Endothelial cell of umbilical vein (primary cell): ENCODE measurements at regions not wholly inside any gene's neighbourhood (a gene's known extent, or its start where the extent isn't known, plus 50 kb on each side); places are given as distances from the start of the nearest gene placed in this dataset.

ENCODE experiments used
- BruUV-seq: library from RNA; stranded (reverse); fragments of 400-500 nt; replicated peaks from 2 replicates; lab custom pipeline; 2021; lab: Mats Ljungman, UMichigan
- CTCF ChIA-PET: fragments of 300-600, 350-600 bp; sonication (Branson Sonifier 250); formaldehyde crosslinking; loops from one replicate; lab custom pipeline; 2021; ENCODE audit warnings: antibody characterized with exemption, inconsistent platforms; lab: Charles Lee
- POLR2A ChIA-PET: fragments of 300-600, 350-600 bp; sonication (Branson Sonifier 250); formaldehyde crosslinking; loops from one replicate; lab custom pipeline; 2021; ENCODE audit warnings: antibody characterized with exemption, inconsistent platforms; lab: Charles Lee
- DNase-seq: peaks from one replicate; pipeline ENCODE4 v3.0.0-alpha.2; 2011; ENCODE audit warnings: low read depth, low spot score
- FAIRE-seq: peaks from 2 replicates; lab custom pipeline; 2011; peaks lifted over from hg19 to GRCh38; lab: Jason Lieb, UNC
- H2AFZ ChIP-seq: 2 replicates; pipeline ENCODE4 v1.6.0; 2012; ENCODE audit warnings: low read depth, low read length, control low read depth, inconsistent platforms
- H3K27ac ChIP-seq: 2 replicates; pipeline ENCODE4 v1.5.1; 2011; ENCODE audit warnings: low read depth, mild to moderate bottlenecking, control low read depth, low read length, moderate library complexity; ENCODE audit not compliant: insufficient read depth
- H3K27me3 ChIP-seq, 2 experiments: 2 replicates each; pipeline versions ENCODE4 v1.6.0 to v1.6.1; 2011; ENCODE audit warnings: low read length in 2 of 2, mixed read lengths in 1 of 2; ENCODE audit not compliant: control insufficient read depth in 2 of 2, insufficient read depth in 2 of 2
- H3K36me3 ChIP-seq, 2 experiments: 2 replicates in 1 of 2; 3 replicates in 1 of 2; pipeline ENCODE4 v1.5.1; 2011; ENCODE audit warnings: low read length in 2 of 2, mild to moderate bottlenecking in 1 of 2, moderate library complexity in 1 of 2; ENCODE audit not compliant: control insufficient read depth in 2 of 2, insufficient read depth in 2 of 2; ENCODE audit errors: extremely low read depth in 1 of 2
- H3K4me1 ChIP-seq: 3 replicates; pipeline ENCODE4 v1.5.1; 2011; ENCODE audit warnings: mild to moderate bottlenecking, low read length; ENCODE audit not compliant: control insufficient read depth, insufficient read depth; ENCODE audit errors: extremely low read depth
- H3K4me2 ChIP-seq: 2 replicates; pipeline ENCODE4 v1.6.1; 2011; ENCODE audit warnings: low read length, control low read depth, mixed read lengths; ENCODE audit not compliant: insufficient read depth
- H3K4me3 ChIP-seq, 3 experiments: fragments of 200-600 bp in 1 of 3; sonication (generic), shearing (Covaris generic) in 1 of 3; replicated peaks in 1 of 3; 2 replicates each; pipeline ENCODE4 v1.5.1; 2011 to 2016; ENCODE audit warnings: control low read depth in 3 of 3, low read length in 3 of 3, mild to moderate bottlenecking in 2 of 3, inconsistent platforms in 1 of 3, low read depth in 1 of 3, moderate library complexity in 1 of 3; ENCODE audit not compliant: insufficient read depth in 1 of 3
- H3K79me2 ChIP-seq: 2 replicates; pipeline ENCODE4 v1.6.0; 2012; ENCODE audit warnings: low read length, inconsistent platforms; ENCODE audit not compliant: control insufficient read depth, insufficient read depth
- H3K9ac ChIP-seq: replicated peaks from 2 replicates; pipeline ENCODE3; 2011; ENCODE audit warnings: low read length, control low read depth; ENCODE audit not compliant: insufficient read depth; ENCODE audit errors: extremely low read depth
- H3K9me1 ChIP-seq: replicated peaks from 3 replicates; pipeline ENCODE4 v1.6.0; 2011; ENCODE audit warnings: mild to moderate bottlenecking, low read length; ENCODE audit not compliant: control insufficient read depth, insufficient read depth; ENCODE audit errors: extremely low read depth
- H3K9me3 ChIP-seq: replicated peaks from 2 replicates; pipeline ENCODE4 v1.5.1; 2012; ENCODE audit warnings: low read length, inconsistent platforms; ENCODE audit not compliant: control insufficient read depth, insufficient read depth
- H4K20me1 ChIP-seq: replicated peaks from 2 replicates; pipeline ENCODE3; 2011; ENCODE audit warnings: mild to moderate bottlenecking, low read length; ENCODE audit not compliant: control insufficient read depth, insufficient read depth; ENCODE audit errors: extremely low read depth
- CTCF ChIP-seq, 2 donors: IDR thresholded peaks; 1 replicate in 1 of 2; 2 replicates in 1 of 2; pipeline ENCODE4 v1.5.1; 2011; ENCODE audit warnings: low read length in 2 of 2, mild to moderate bottlenecking in 2 of 2, moderate library complexity in 2 of 2, control low read depth in 1 of 2, inconsistent platforms in 1 of 2, low read depth in 1 of 2; ENCODE audit not compliant: insufficient read depth in 1 of 2; ENCODE audit errors: extremely low read depth in 1 of 2
- EZH2 ChIP-seq: IDR thresholded peaks from 2 replicates; pipeline ENCODE4 v1.6.1; 2012; ENCODE audit warnings: borderline replicate concordance, low read depth, mild to moderate bottlenecking, moderate library complexity, low read length, inconsistent platforms; ENCODE audit not compliant: severe bottlenecking
- FOS ChIP-seq: IDR thresholded peaks from 2 replicates; pipeline ENCODE4 v1.6.1; 2011; ENCODE audit warnings: mild to moderate bottlenecking, low read length, moderate library complexity, borderline replicate concordance; ENCODE audit not compliant: insufficient read depth
- GATA2 ChIP-seq: IDR thresholded peaks from 2 replicates; pipeline ENCODE4 v1.7.0; 2011; ENCODE audit warnings: low read depth, mild to moderate bottlenecking, moderate library complexity, mixed read lengths, low read length; ENCODE audit not compliant: insufficient read length, insufficient read depth
- JUN ChIP-seq: IDR thresholded peaks from 2 replicates; pipeline ENCODE4 v1.6.1; 2011; ENCODE audit warnings: borderline replicate concordance, low read depth; ENCODE audit not compliant: insufficient read length, insufficient read depth
- MAX ChIP-seq: IDR thresholded peaks from 2 replicates; pipeline ENCODE4 v1.6.1; 2011; ENCODE audit not compliant: insufficient read depth, insufficient read length
- MYC ChIP-seq: IDR thresholded peaks from one replicate; pipeline ENCODE4 v1.6.1; 2011; ENCODE audit warnings: mild to moderate bottlenecking, low read depth, low read length
- POLR2A ChIP-seq: IDR thresholded peaks from 2 replicates; pipeline ENCODE4 v1.6.1; 2012; ENCODE audit warnings: low read depth, mild to moderate bottlenecking, control low read depth, low read length
- POLR2AphosphoS5 ChIP-seq: IDR thresholded peaks from 2 replicates; pipeline ENCODE4 v1.6.1; 2012; ENCODE audit warnings: low read depth, mild to moderate bottlenecking, control low read depth, low read length, moderate library complexity; ENCODE audit not compliant: insufficient read depth
- dilution Hi-C: fragments of 300-500 bp; cut with MboI; formaldehyde crosslinking; loops from one replicate; pipeline ENCODE4 v1.15.0; 2019; ENCODE audit warnings: low sequenced_read_pairs; ENCODE audit not compliant: extremely low pct_ligation_motif_present
- intact Hi-C: fragments of 100-400 bp; cut with micrococcal nuclease; formaldehyde crosslinking; loops from one replicate; pipeline ENCODE4 v1.10.0; 2022

DNA sequence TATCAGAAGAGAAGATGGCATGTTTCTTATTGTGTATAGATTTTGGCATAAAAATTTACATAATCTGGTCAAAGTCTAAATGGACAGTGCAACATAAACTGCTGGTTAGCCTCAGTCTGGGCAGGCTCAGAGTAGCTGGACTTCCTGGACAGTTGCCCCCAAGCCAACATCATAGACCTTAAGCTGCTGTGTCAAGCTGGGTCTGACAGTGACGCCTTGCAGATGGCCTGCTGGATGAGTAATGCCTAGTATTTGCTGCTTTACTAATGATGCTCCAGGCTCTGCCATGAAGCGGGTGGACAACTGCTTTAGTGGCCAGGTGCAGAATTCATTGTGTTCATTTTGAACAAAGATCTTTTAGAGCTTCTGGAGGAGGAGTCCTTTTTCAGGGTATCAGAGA lies 603.7 kb upstream of the ZEB2 start:
- POLR2A ChIA-PET, result no interaction called here
- Histone ChIP-seq H3K4me1 (no peaks in the 10 kb centered on the region), H2AFZ (no peak overlapping the region), H3K4me3 (no peak overlapping the region), H4K20me1 (no peaks in the 10 kb centered on the region), H3K36me3 (no peaks in the 10 kb centered on the region), H3K9me1 (no peaks in the 10 kb centered on the region), H3K27me3 (no peaks in the 10 kb centered on the region), H3K9me3 (no peaks in the 10 kb centered on the region), H3K27ac (no peak overlapping the region), H3K79me2 (no peaks in the 10 kb centered on the region), H3K9ac (no peak overlapping the region), H3K4me2 (no peak overlapping the region)
- intact Hi-C loops, result no loop called here
- TF ChIP-seq POLR2A (no peak), FOS (no peak), MAX (no peak), CTCF (IDR thresholded peaks at IDR 0.05; ENCODE audit: extremely low read depth in 1 of 2, insufficient read depth in 1 of 2, low read depth in 1 of 2, low read length in 2 of 2) (no peak), MYC (no peak), EZH2 (no peak), POLR2AphosphoS5 (no peak), GATA2 (no peak), JUN (no peak)
- no peak for FAIRE-seq
- no TSS peak for BruUV-seq
- CTCF ChIA-PET, result no interaction called here
- dilution Hi-C loops, result no loop called here
- DNase-seq, result no peak
